ENCODE measurements at regions not wholly inside any gene's neighbourhood (a gene's known extent, or its start where the extent isn't known, plus 50 kb on each side); places are given as distances from the start of the nearest gene placed in this dataset.

- Histone ChIP-seq H3K4me3 (ENCODE audit: low read depth, low read length) (no peak overlapping the region), H3K27ac (ENCODE audit: low read depth, low read length) (no peak overlapping the region), H3K27me3 (ENCODE audit: control insufficient read depth, insufficient read depth, low read length) (no peaks in the 10 kb centered on the region), H3K4me1 (ENCODE audit: control insufficient read depth, insufficient read depth, low read length) (no peaks in the 10 kb centered on the region), H3K9me3 (ENCODE audit: control insufficient read depth, insufficient read depth, low read length) (peaks cover 11% of the 10 kb centered on the region), H3K36me3 (ENCODE audit: control insufficient read depth, insufficient read depth, low read length) (no peaks in the 10 kb centered on the region), H3K9ac (ENCODE audit: low read depth, low read length) (no peak overlapping the region)
Measured at GRCh38 chr12:30021051-30021833, 237.5 kb upstream of the TMTC1 start.

- no peak overlapping the region for H3K27ac ChIP-seq (ENCODE audit: low read depth, low read length)
- no peaks in the 10 kb centered on the region for H3K4me1 ChIP-seq (ENCODE audit: control insufficient read depth, insufficient read depth, low read length)
- H3K36me3 ChIP-seq (ENCODE audit: control insufficient read depth, insufficient read depth, low read length) = no peaks in the 10 kb centered on the region
- H3K27me3 ChIP-seq (ENCODE audit: control insufficient read depth, insufficient read depth, low read length) = no peaks in the 10 kb centered on the region
- peaks cover 7% of the 10 kb centered on the region for H3K9me3 ChIP-seq (ENCODE audit: control insufficient read depth, insufficient read depth, low read length)
- H3K4me3 ChIP-seq (ENCODE audit: low read depth, low read length) = no peak overlapping the region
- no peak overlapping the region for H3K9ac ChIP-seq (ENCODE audit: low read depth, low read length)
Measured at GRCh38 chr12:30019366-30020140, 235.8 kb upstream of the TMTC1 start.

- no peak overlapping the region for H3K4me3 ChIP-seq (ENCODE audit: low read depth, low read length)
- H3K4me1 ChIP-seq (ENCODE audit: control insufficient read depth, insufficient read depth, low read length) = no peaks in the 10 kb centered on the region
- no peak overlapping the region for H3K9ac ChIP-seq (ENCODE audit: low read depth, low read length)
- H3K27me3 ChIP-seq (ENCODE audit: control insufficient read depth, insufficient read depth, low read length) = no peaks in the 10 kb centered on the region
- no peak overlapping the region for H3K27ac ChIP-seq (ENCODE audit: low read depth, low read length)
- H3K9me3 ChIP-seq (ENCODE audit: control insufficient read depth, insufficient read depth, low read length) = no peaks in the 10 kb centered on the region
- no peaks in the 10 kb centered on the region for H3K36me3 ChIP-seq (ENCODE audit: control insufficient read depth, insufficient read depth, low read length)
Measured at GRCh38 chr12:30016540-30017055, 232.9 kb upstream of the TMTC1 start.

- H3K27me3 ChIP-seq (ENCODE audit: control insufficient read depth, insufficient read depth, low read length) = no peaks in the 10 kb centered on the region
- no peak overlapping the region for H3K9ac ChIP-seq (ENCODE audit: low read depth, low read length)
- no peak overlapping the region for H3K27ac ChIP-seq (ENCODE audit: low read depth, low read length)
- no peaks in the 10 kb centered on the region for H3K9me3 ChIP-seq (ENCODE audit: control insufficient read depth, insufficient read depth, low read length)
- no peak overlapping the region for H3K4me3 ChIP-seq (ENCODE audit: low read depth, low read length)
- H3K36me3 ChIP-seq (ENCODE audit: control insufficient read depth, insufficient read depth, low read length) = no peaks in the 10 kb centered on the region
- no peaks in the 10 kb centered on the region for H3K4me1 ChIP-seq (ENCODE audit: control insufficient read depth, insufficient read depth, low read length)
Measured at GRCh38 chr12:30015631-30016337, 232.0 kb upstream of the TMTC1 start.

- no peaks in the 10 kb centered on the region for H3K36me3 ChIP-seq (ENCODE audit: control insufficient read depth, insufficient read depth, low read length)
- H3K4me3 ChIP-seq (ENCODE audit: low read depth, low read length) = no peak overlapping the region
- no peak overlapping the region for H3K27ac ChIP-seq (ENCODE audit: low read depth, low read length)
- no peaks in the 10 kb centered on the region for H3K9me3 ChIP-seq (ENCODE audit: control insufficient read depth, insufficient read depth, low read length)
- no peaks in the 10 kb centered on the region for H3K27me3 ChIP-seq (ENCODE audit: control insufficient read depth, insufficient read depth, low read length)
- H3K9ac ChIP-seq (ENCODE audit: low read depth, low read length) = no peak overlapping the region
- no peaks in the 10 kb centered on the region for H3K4me1 ChIP-seq (ENCODE audit: control insufficient read depth, insufficient read depth, low read length)
Measured at GRCh38 chr12:30014991-30015390, 231.2 kb upstream of the TMTC1 start.

GRCh38 chr12:30012816-30013450 is 229.2 kb upstream of the TMTC1 start:
- H3K36me3 ChIP-seq (ENCODE audit: control insufficient read depth, insufficient read depth, low read length) = no peaks in the 10 kb centered on the region
- no peaks in the 10 kb centered on the region for H3K9me3 ChIP-seq (ENCODE audit: control insufficient read depth, insufficient read depth, low read length)
- H3K4me3 ChIP-seq (ENCODE audit: low read depth, low read length) = no peak overlapping the region
- no peaks in the 10 kb centered on the region for H3K4me1 ChIP-seq (ENCODE audit: control insufficient read depth, insufficient read depth, low read length)
- no peaks in the 10 kb centered on the region for H3K27me3 ChIP-seq (ENCODE audit: control insufficient read depth, insufficient read depth, low read length)
- H3K9ac ChIP-seq (ENCODE audit: low read depth, low read length) = no peak overlapping the region
- no peak overlapping the region for H3K27ac ChIP-seq (ENCODE audit: low read depth, low read length)

GRCh38 chr12:30010071-30011052 is 226.6 kb upstream of the TMTC1 start:
- no peak overlapping the region for H3K4me3 ChIP-seq (ENCODE audit: low read depth, low read length)
- no peak overlapping the region for H3K27ac ChIP-seq (ENCODE audit: low read depth, low read length)
- no peaks in the 10 kb centered on the region for H3K9me3 ChIP-seq (ENCODE audit: control insufficient read depth, insufficient read depth, low read length)
- no peaks in the 10 kb centered on the region for H3K4me1 ChIP-seq (ENCODE audit: control insufficient read depth, insufficient read depth, low read length)
- no peak overlapping the region for H3K9ac ChIP-seq (ENCODE audit: low read depth, low read length)
- H3K36me3 ChIP-seq (ENCODE audit: control insufficient read depth, insufficient read depth, low read length) = no peaks in the 10 kb centered on the region
- no peaks in the 10 kb centered on the region for H3K27me3 ChIP-seq (ENCODE audit: control insufficient read depth, insufficient read depth, low read length)

GRCh38 chr12:30006021-30006420 is 222.3 kb upstream of the TMTC1 start:
- Histone ChIP-seq H3K9ac (ENCODE audit: low read depth, low read length) (no peak overlapping the region), H3K36me3 (ENCODE audit: control insufficient read depth, insufficient read depth, low read length) (no peaks in the 10 kb centered on the region), H3K4me1 (ENCODE audit: control insufficient read depth, insufficient read depth, low read length) (no peaks in the 10 kb centered on the region), H3K9me3 (ENCODE audit: control insufficient read depth, insufficient read depth, low read length) (no peaks in the 10 kb centered on the region), H3K4me3 (ENCODE audit: low read depth, low read length) (no peak overlapping the region), H3K27ac (ENCODE audit: low read depth, low read length) (no peak overlapping the region), H3K27me3 (ENCODE audit: control insufficient read depth, insufficient read depth, low read length) (no peaks in the 10 kb centered on the region)

GRCh38 chr12:30003321-30003720 is 219.6 kb upstream of the TMTC1 start:
- Histone ChIP-seq H3K4me3 (ENCODE audit: low read depth, low read length) (no peak overlapping the region), H3K4me1 (ENCODE audit: control insufficient read depth, insufficient read depth, low read length) (no peaks in the 10 kb centered on the region), H3K9me3 (ENCODE audit: control insufficient read depth, insufficient read depth, low read length) (no peaks in the 10 kb centered on the region), H3K27ac (ENCODE audit: low read depth, low read length) (no peak overlapping the region), H3K36me3 (ENCODE audit: control insufficient read depth, insufficient read depth, low read length) (no peaks in the 10 kb centered on the region), H3K27me3 (ENCODE audit: control insufficient read depth, insufficient read depth, low read length) (no peaks in the 10 kb centered on the region), H3K9ac (ENCODE audit: low read depth, low read length) (no peak overlapping the region)

- Histone ChIP-seq H3K9me3 (ENCODE audit: control insufficient read depth, insufficient read depth, low read length) (no peaks in the 10 kb centered on the region), H3K4me3 (ENCODE audit: low read depth, low read length) (no peak overlapping the region), H3K9ac (ENCODE audit: low read depth, low read length) (no peak overlapping the region), H3K27ac (ENCODE audit: low read depth, low read length) (no peak overlapping the region), H3K4me1 (ENCODE audit: control insufficient read depth, insufficient read depth, low read length) (no peaks in the 10 kb centered on the region), H3K36me3 (ENCODE audit: control insufficient read depth, insufficient read depth, low read length) (no peaks in the 10 kb centered on the region), H3K27me3 (ENCODE audit: control insufficient read depth, insufficient read depth, low read length) (no peaks in the 10 kb centered on the region)
Measured at GRCh38 chr12:30002677-30003076, 218.9 kb upstream of the TMTC1 start.

Measured in HUES48 (cell line).